ENCODE measurements at regions not wholly inside any gene's neighbourhood (a gene's known extent, or its start where the extent isn't known, plus 50 kb on each side); places are given as distances from the start of the nearest gene placed in this dataset.

- TF ChIP-seq SUZ12 (IDR thresholded peaks at IDR 0.05; ENCODE audit: extremely low read depth, insufficient read depth, insufficient read length) (no peak), ZNF274 (IDR thresholded peaks at IDR 0.05; ENCODE audit: low read depth, low read length) (no peak), YY1 (IDR thresholded peaks at IDR 0.05; ENCODE audit: insufficient read depth, insufficient read length) (no peak)
These were observed 348.4 kb downstream of the EFNB2 start for GRCh38 chr13:106187101-106187500.
